Gastroesophageal sphincter (tissue), 3 donors: ENCODE measurements at regions not wholly inside any gene's neighbourhood (a gene's known extent, or its start where the extent isn't known, plus 50 kb on each side); places are given as distances from the start of the nearest gene placed in this dataset.

Source experiments
- CTCF ChIP-seq, 4 experiments: fragments of 200-600 bp in 2 of 4; fragments of 450-650 bp in 2 of 4; sonication (generic) in 1 of 4; IDR thresholded peaks; one replicate each; pipeline ENCODE4 v1.5.1; 2017 to 2019; ENCODE audit warnings: antibody characterized with exemption in 4 of 4, mild to moderate bottlenecking in 2 of 4, moderate library complexity in 2 of 4
- POLR2A ChIP-seq, 2 donors: fragments of 450-650 bp; IDR thresholded peaks; one replicate each; pipeline ENCODE4 v1.6.1; 2017; ENCODE audit warnings: antibody characterized with exemption in 2 of 2, mild to moderate bottlenecking in 2 of 2, moderate library complexity in 1 of 2

DNA sequence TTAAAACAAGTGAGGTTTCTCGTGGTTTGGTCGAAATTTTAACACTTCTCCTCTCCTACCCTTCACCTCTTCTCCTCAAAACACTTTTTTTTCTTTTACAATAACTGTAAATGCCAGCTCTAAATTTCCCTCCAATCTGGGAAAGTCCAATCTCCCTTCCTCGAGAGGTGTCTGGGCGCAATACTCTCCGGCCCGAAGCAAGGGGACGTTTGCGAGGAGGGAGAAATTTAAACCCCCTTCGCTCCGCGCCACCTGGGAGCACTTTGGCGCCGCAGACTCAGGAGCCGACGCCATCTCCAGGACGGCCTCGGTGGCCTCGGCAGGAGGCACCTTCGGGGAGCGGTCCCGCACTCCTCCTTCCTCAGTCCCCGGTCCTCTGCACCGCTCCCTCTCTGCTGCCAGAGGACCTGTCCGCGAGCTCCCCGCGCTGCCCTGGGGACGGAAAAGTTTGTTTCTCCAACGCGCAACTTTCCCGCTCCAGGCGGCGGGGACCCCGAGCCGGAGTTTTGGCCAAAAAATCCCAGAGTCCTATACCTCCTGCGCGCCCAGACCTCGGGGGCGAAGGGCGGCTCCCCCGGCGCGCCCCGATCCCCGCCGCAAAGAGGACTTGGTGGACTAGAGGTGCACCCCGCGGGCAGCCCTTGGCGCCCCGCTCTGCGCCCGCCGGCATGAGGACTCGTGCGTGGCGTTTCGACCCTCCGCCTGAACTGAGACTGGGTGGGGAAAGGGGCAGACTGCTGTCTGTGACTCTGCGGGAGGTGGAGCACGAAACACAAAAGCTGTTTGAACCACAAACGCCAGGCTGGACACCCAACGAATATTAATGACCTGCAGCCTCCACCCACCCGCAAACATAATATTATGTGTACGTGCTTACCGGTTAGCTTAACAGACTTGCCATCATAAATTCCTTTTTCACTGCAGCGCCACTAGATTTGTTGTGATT is 95.2 kb upstream of the HMGA2 start:
- TF ChIP-seq CTCF (IDR thresholded peaks at IDR 0.05) = no peak
- TF ChIP-seq POLR2A (IDR thresholded peaks at IDR 0.05) = no peak
